H9 (cell line): ENCODE measurements at regions not wholly inside any gene's neighbourhood (a gene's known extent, or its start where the extent isn't known, plus 50 kb on each side); places are given as distances from the start of the nearest gene placed in this dataset.

Source experiments
- DNase-seq: peaks from one replicate; pipeline ENCODE4 v3.0.0-alpha.2; 2017
- H2AFZ ChIP-seq: one replicate; pipeline ENCODE4 v1.6.1; 2013; ENCODE audit warnings: mild to moderate bottlenecking, low read length, control low read depth, moderate library complexity
- H2AK5ac ChIP-seq: 2 replicates; pipeline ENCODE4 v1.6.1; 2013; ENCODE audit warnings: low read length, control low read depth, mixed read lengths; ENCODE audit not compliant: insufficient read length
- H2BK120ac ChIP-seq: one replicate; pipeline ENCODE4 v1.6.1; 2013; ENCODE audit warnings: low read depth, mild to moderate bottlenecking, low read length, control low read depth, inconsistent platforms; ENCODE audit not compliant: poor library complexity, severe bottlenecking
- H2BK12ac ChIP-seq: 2 replicates; pipeline ENCODE4 v1.6.1; 2013; ENCODE audit warnings: low read length, control low read depth, mixed read lengths, low read depth; ENCODE audit not compliant: insufficient read length
- H2BK15ac ChIP-seq: 2 replicates; pipeline ENCODE4 v1.6.1; 2013; ENCODE audit warnings: low read depth, low read length, control low read depth
- H2BK20ac ChIP-seq: one replicate; pipeline ENCODE4 v1.6.1; 2013; ENCODE audit warnings: low read depth, mild to moderate bottlenecking, low read length, control low read depth, inconsistent platforms; ENCODE audit not compliant: poor library complexity, severe bottlenecking
- H2BK5ac ChIP-seq: 2 replicates; pipeline ENCODE4 v1.6.1; 2013; ENCODE audit warnings: low read length, control low read depth, mixed read lengths; ENCODE audit not compliant: insufficient read length
- H3K14ac ChIP-seq: 2 replicates; pipeline ENCODE4 v1.6.1; 2013; ENCODE audit warnings: low read length, control low read depth; ENCODE audit not compliant: insufficient read depth
- H3K18ac ChIP-seq: 2 replicates; pipeline ENCODE4 v1.6.1; 2013; ENCODE audit warnings: low read depth, mild to moderate bottlenecking, mixed read lengths, low read length, control low read depth; ENCODE audit not compliant: insufficient read length
- H3K23ac ChIP-seq: 2 replicates; pipeline ENCODE4 v1.6.1; 2013; ENCODE audit warnings: low read length, control low read depth, mixed read lengths, low read depth; ENCODE audit not compliant: insufficient read length
- H3K23me2 ChIP-seq: 2 replicates; pipeline ENCODE4 v1.6.1; 2013; ENCODE audit warnings: low read depth, mild to moderate bottlenecking, mixed read lengths, low read length, control low read depth; ENCODE audit not compliant: insufficient read length, poor library complexity, severe bottlenecking
- H3K27ac ChIP-seq: 2 replicates; pipeline ENCODE4 v1.5.1; 2013; ENCODE audit warnings: low read length, control low read depth, mixed read lengths, low read depth; ENCODE audit not compliant: insufficient read length
- H3K27me3 ChIP-seq: 2 replicates; pipeline ENCODE4 v1.6.1; 2013; ENCODE audit warnings: low read length, control low read depth, inconsistent platforms; ENCODE audit not compliant: insufficient read depth
- H3K4ac ChIP-seq: 2 replicates; pipeline ENCODE4 v1.6.1; 2013; ENCODE audit warnings: low read depth, mild to moderate bottlenecking, control low read depth, inconsistent platforms, low read length, moderate library complexity
- H3K4me1 ChIP-seq: 2 replicates; pipeline ENCODE4 v1.6.1; 2013; ENCODE audit warnings: low read length, control low read depth, inconsistent platforms; ENCODE audit not compliant: insufficient read depth
- H3K4me2 ChIP-seq: 2 replicates; pipeline ENCODE4 v1.6.1; 2013; ENCODE audit warnings: low read length, control low read depth, mixed read lengths; ENCODE audit not compliant: insufficient read length, insufficient read depth
- H3K56ac ChIP-seq: 2 replicates; pipeline ENCODE4 v1.6.1; 2013; ENCODE audit warnings: low read depth, mild to moderate bottlenecking, mixed read lengths, low read length, control low read depth; ENCODE audit not compliant: insufficient read length
- H3K79me1 ChIP-seq: 2 replicates; pipeline ENCODE4 v1.6.1; 2013; ENCODE audit warnings: low read depth, mild to moderate bottlenecking, moderate library complexity, low read length, control low read depth, inconsistent platforms; ENCODE audit not compliant: insufficient read depth, poor library complexity, severe bottlenecking
- H3K79me2 ChIP-seq: 2 replicates; pipeline ENCODE4 v1.6.1; 2013; ENCODE audit warnings: low read length, control low read depth, inconsistent platforms; ENCODE audit not compliant: insufficient read depth
- H3K9ac ChIP-seq: 2 replicates; pipeline ENCODE4 v1.6.1; 2013; ENCODE audit warnings: low read length, control low read depth, mixed read lengths; ENCODE audit not compliant: insufficient read length; ENCODE audit errors: extremely low read depth
- H3K9me3 ChIP-seq: one replicate; pipeline ENCODE4 v1.6.1; 2013; ENCODE audit warnings: low read depth, low read length, inconsistent platforms; ENCODE audit not compliant: control insufficient read depth
- H3T11ph ChIP-seq: one replicate; pipeline ENCODE4 v1.6.1; 2013; ENCODE audit warnings: mild to moderate bottlenecking, low read length, control low read depth, inconsistent platforms
- H4K20me1 ChIP-seq: one replicate; pipeline ENCODE4 v1.6.1; 2013; ENCODE audit not compliant: control insufficient read depth, insufficient read length, insufficient read depth
- H4K5ac ChIP-seq: 2 replicates; pipeline ENCODE4 v1.6.1; 2013; ENCODE audit warnings: low read depth, mild to moderate bottlenecking, mixed read lengths, low read length, control low read depth; ENCODE audit not compliant: insufficient read length
- H4K8ac ChIP-seq: replicated peaks from 2 replicates; pipeline ENCODE4 v1.6.1; 2013; ENCODE audit warnings: low read length, control low read depth, mixed read lengths, low read depth; ENCODE audit not compliant: insufficient read length
- H4K91ac ChIP-seq: 2 replicates; pipeline ENCODE4 v1.6.1; 2013; ENCODE audit warnings: low read depth, mild to moderate bottlenecking, moderate library complexity, mixed read lengths, low read length, control low read depth; ENCODE audit not compliant: insufficient read length
- H3K27ac Mint-ChIP-seq, 3 experiments: 2 replicates in 2 of 3; 3 replicates in 1 of 3; pipeline ENCODE4 v1.8.0; 2020 to 2021; ENCODE audit warnings: mixed read lengths in 3 of 3, mild to moderate bottlenecking in 1 of 3, moderate library complexity in 1 of 3
- H3K27me3 Mint-ChIP-seq: 2 replicates; pipeline ENCODE4 v1.8.0; 2021; ENCODE audit warnings: low read depth, mild to moderate bottlenecking, moderate library complexity, mixed read lengths
- H3K36me3 Mint-ChIP-seq, 3 experiments: 2 replicates in 2 of 3; 3 replicates in 1 of 3; pipeline ENCODE4 v1.8.0; 2020 to 2021; ENCODE audit warnings: low read depth in 3 of 3, mixed read lengths in 3 of 3; ENCODE audit not compliant: insufficient read depth in 1 of 3
- H3K4me1 Mint-ChIP-seq, 2 experiments: 2 replicates each; pipeline ENCODE4 v1.8.0; 2020; ENCODE audit warnings: mixed read lengths in 2 of 2
- H3K4me3 Mint-ChIP-seq, 2 experiments: 2 replicates in 1 of 2; 3 replicates in 1 of 2; pipeline ENCODE4 v1.8.0; 2020 to 2021; ENCODE audit warnings: mild to moderate bottlenecking in 2 of 2, mixed read lengths in 2 of 2, moderate library complexity in 1 of 2
- H3K9me3 Mint-ChIP-seq, 2 experiments: 2 replicates in 1 of 2; 3 replicates in 1 of 2; pipeline ENCODE4 v1.8.0; 2020; ENCODE audit warnings: mild to moderate bottlenecking in 2 of 2, mixed read lengths in 2 of 2, moderate library complexity in 1 of 2
- WGBS: extraction: QIAGEN DNeasy Blood & Tissue Kit; methylation state at CpG from one replicate; pipeline ENCODE4 v1.1.7; 2013; ENCODE audit warnings: missing lambda C conversion rate, low lambda C conversion rate, mixed read lengths; ENCODE audit not compliant: insufficient read length; ENCODE audit errors: extremely low coverage; 5-methylcytosine and 5-hydroxymethylcytosine counted together
- TF ChIP-seq, protein P1 (sequence below): fragments of 200-600 bp; sonication (generic); conservative IDR thresholded peaks from 3 replicates; pipeline ENCODE4 v1.8.0; 2021; ENCODE audit warnings: antibody characterized with exemption, mild to moderate bottlenecking

DNA sequence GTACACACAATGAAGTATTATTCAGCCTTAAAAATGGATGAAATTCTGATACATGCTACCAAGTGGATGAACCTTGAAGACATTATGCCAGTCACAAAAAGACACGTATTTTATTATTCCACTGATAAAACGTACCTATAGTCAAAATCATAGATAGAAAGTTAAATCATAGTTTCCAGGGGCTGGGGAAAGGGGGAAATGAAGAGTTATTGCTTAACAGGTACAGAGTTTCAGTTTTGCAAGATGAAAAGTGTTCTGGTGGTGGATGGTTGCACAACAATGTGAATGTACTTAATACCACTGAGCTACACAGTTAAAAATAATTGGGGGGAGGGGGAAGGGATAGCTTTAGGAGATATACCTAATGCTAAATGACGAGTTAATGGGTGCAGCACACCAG lies 63.5 kb upstream of the FOXN2 start:
- H3K9me3 Mint-ChIP-seq = no peaks in the 10 kb centered on the region; a peak in 1 of 5 replicates

More for the DNA sequence above, 63.5 kb upstream of the FOXN2 start:
- no peak overlapping the region for H3K4me2 ChIP-seq
- no peak overlapping the region for H2AFZ ChIP-seq
- H2BK120ac ChIP-seq = no peak overlapping the region
- no peak overlapping the region for H4K8ac ChIP-seq
- H2BK20ac ChIP-seq = no peak overlapping the region
- no peaks in the 10 kb centered on the region for H3K9me3 ChIP-seq
- no peak overlapping the region for H3K4ac ChIP-seq
- H4K5ac ChIP-seq = no peak overlapping the region
- no peak overlapping the region for H3K56ac ChIP-seq
- no peaks in the 10 kb centered on the region for H4K20me1 ChIP-seq
- H3K14ac ChIP-seq = no peak overlapping the region
- no peak overlapping the region for H3K27ac ChIP-seq
- Mint-ChIP-seq H3K36me3 (peaks cover 0 to 3% (median 0%) of the 10 kb centered on the region in 3 experiments; a peak in 2 of 7 replicates), H3K4me3 (no peak overlapping the region), H3K4me1 (peaks cover 10 to 12% of the 10 kb centered on the region in 2 experiments), H3K27me3 (no peaks in the 10 kb centered on the region), H3K27ac (no peak overlapping the region)
- no peak for DNase-seq
- H3T11ph ChIP-seq = no peak overlapping the region
- H2BK5ac ChIP-seq = no peak overlapping the region
- TF ChIP-seq, protein P1, sequence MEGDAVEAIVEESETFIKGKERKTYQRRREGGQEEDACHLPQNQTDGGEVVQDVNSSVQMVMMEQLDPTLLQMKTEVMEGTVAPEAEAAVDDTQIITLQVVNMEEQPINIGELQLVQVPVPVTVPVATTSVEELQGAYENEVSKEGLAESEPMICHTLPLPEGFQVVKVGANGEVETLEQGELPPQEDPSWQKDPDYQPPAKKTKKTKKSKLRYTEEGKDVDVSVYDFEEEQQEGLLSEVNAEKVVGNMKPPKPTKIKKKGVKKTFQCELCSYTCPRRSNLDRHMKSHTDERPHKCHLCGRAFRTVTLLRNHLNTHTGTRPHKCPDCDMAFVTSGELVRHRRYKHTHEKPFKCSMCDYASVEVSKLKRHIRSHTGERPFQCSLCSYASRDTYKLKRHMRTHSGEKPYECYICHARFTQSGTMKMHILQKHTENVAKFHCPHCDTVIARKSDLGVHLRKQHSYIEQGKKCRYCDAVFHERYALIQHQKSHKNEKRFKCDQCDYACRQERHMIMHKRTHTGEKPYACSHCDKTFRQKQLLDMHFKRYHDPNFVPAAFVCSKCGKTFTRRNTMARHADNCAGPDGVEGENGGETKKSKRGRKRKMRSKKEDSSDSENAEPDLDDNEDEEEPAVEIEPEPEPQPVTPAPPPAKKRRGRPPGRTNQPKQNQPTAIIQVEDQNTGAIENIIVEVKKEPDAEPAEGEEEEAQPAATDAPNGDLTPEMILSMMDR = no peak
- no peaks in the 10 kb centered on the region for H3K23me2 ChIP-seq
- no peak overlapping the region for H2AK5ac ChIP-seq
- no peak overlapping the region for H3K9ac ChIP-seq
- H2BK15ac ChIP-seq = no peak overlapping the region
- H3K79me2 ChIP-seq = no peaks in the 10 kb centered on the region
- H2BK12ac ChIP-seq = no peak overlapping the region
- WGBS = no CpG with 5 or more reads among the region's 3 CpGs
- H3K23ac ChIP-seq = no peak overlapping the region
- H3K27me3 ChIP-seq = no peaks in the 10 kb centered on the region
- no peak overlapping the region for H3K18ac ChIP-seq
- no peaks in the 10 kb centered on the region for H3K4me1 ChIP-seq
- no peak overlapping the region for H4K91ac ChIP-seq
- H3K79me1 ChIP-seq = no peaks in the 10 kb centered on the region
